Left hindlimb (tissue), 1 donor: ENCODE measurements at regions not wholly inside any gene's neighbourhood (a gene's known extent, or its start where the extent isn't known, plus 50 kb on each side); places are given as distances from the start of the nearest gene placed in this dataset.

Source experiments
- DNase-seq: peaks from one replicate; pipeline ENCODE4 v3.0.0-alpha.2; 2018

GRCh38 chr17:56009795-56010651, 143.3 kb upstream of the ANKFN1 start:
- peak; percentile 69 for DNase-seq

- DNase-seq, result no peak
Measured at GRCh38 chr17:56011406-56012131, 141.7 kb upstream of the ANKFN1 start.

GRCh38 chr17:56018211-56018610, 135.1 kb upstream of the ANKFN1 start:
- DNase-seq, result no peak

- no peak for DNase-seq
Measured at GRCh38 chr17:56020369-56020768, 132.9 kb upstream of the ANKFN1 start.

- no peak for DNase-seq
Measured at GRCh38 chr17:56021681-56022190, 131.5 kb upstream of the ANKFN1 start.

- DNase-seq, result no peak
Measured at GRCh38 chr17:56023851-56024250, 129.4 kb upstream of the ANKFN1 start.

- DNase-seq, result no peak
Measured at GRCh38 chr17:56026915-56027314, 126.4 kb upstream of the ANKFN1 start.

GRCh38 chr17:56028837-56029236, 124.4 kb upstream of the ANKFN1 start:
- no peak for DNase-seq

GRCh38 chr17:56030009-56030624, 123.2 kb upstream of the ANKFN1 start:
- DNase-seq, result no peak

GRCh38 chr17:56031636-56032035, 121.6 kb upstream of the ANKFN1 start:
- DNase-seq, result no peak

GRCh38 chr17:56034197-56034635, 119.1 kb upstream of the ANKFN1 start:
- DNase-seq, result no peak

GRCh38 chr17:56038131-56038530, 115.1 kb upstream of the ANKFN1 start:
- no peak for DNase-seq

- no peak for DNase-seq
Measured at GRCh38 chr17:56045872-56046271, 107.4 kb upstream of the ANKFN1 start.

- DNase-seq, result no peak
Measured at GRCh38 chr17:56047331-56047730, 105.9 kb upstream of the ANKFN1 start.

GRCh38 chr17:56057869-56058268, 95.4 kb upstream of the ANKFN1 start:
- no peak for DNase-seq

GRCh38 chr17:56064506-56064905, 88.8 kb upstream of the ANKFN1 start:
- DNase-seq, result no peak

- DNase-seq, result peak; percentile 47
Measured at GRCh38 chr17:56074361-56074890, 78.8 kb upstream of the ANKFN1 start.

- DNase-seq, result no peak
Measured at GRCh38 chr17:56076980-56077379, 76.3 kb upstream of the ANKFN1 start.

GRCh38 chr17:56083475-56083874, 69.8 kb upstream of the ANKFN1 start:
- no peak for DNase-seq

GRCh38 chr17:56085576-56086267, 67.6 kb upstream of the ANKFN1 start:
- no peak for DNase-seq

GRCh38 chr17:56087199-56087598, 66.1 kb upstream of the ANKFN1 start:
- DNase-seq, result no peak

GRCh38 chr17:56096026-56096810, 57.1 kb upstream of the ANKFN1 start:
- DNase-seq, result no peak
